GM23338 (cell line): ENCODE measurements at regions not wholly inside any gene's neighbourhood (a gene's known extent, or its start where the extent isn't known, plus 50 kb on each side); places are given as distances from the start of the nearest gene placed in this dataset.

Experiments
- ATAC-seq: fragments of 200-7000 bp; cut with Tn5 transposase; 3 replicates; pipeline ENCODE4 v1.9.1; 2020
- DNase-seq: peaks from one replicate; pipeline ENCODE4 v3.0.0-alpha.2; 2015; ENCODE audit warnings: low spot score
- H2AFZ ChIP-seq: fragments of 200-600 bp; sonication (generic); 2 replicates; pipeline ENCODE4 v1.8.0; 2016; ENCODE audit warnings: antibody characterized with exemption, mild to moderate bottlenecking, moderate library complexity
- H3F3A ChIP-seq: fragments of 200-600 bp; sonication (generic); replicated peaks from 2 replicates; pipeline ENCODE4 v1.8.0; 2017; ENCODE audit warnings: antibody characterized with exemption, mixed run types, low read depth
- H3K27ac ChIP-seq: fragments of 200-600 bp; sonication (generic); 2 replicates; pipeline ENCODE4 v1.6.1; 2016; ENCODE audit warnings: low read depth
- H3K27me3 ChIP-seq: fragments of 200-600 bp; sonication (generic); 2 replicates; pipeline ENCODE4 v1.8.0; 2016; ENCODE audit warnings: mild to moderate bottlenecking, mixed run types, moderate library complexity; ENCODE audit not compliant: insufficient read depth
- H3K36me3 ChIP-seq: fragments of 200-600 bp; sonication (generic); 2 replicates; pipeline ENCODE4 v1.8.0; 2016; ENCODE audit warnings: mild to moderate bottlenecking; ENCODE audit not compliant: insufficient read depth
- H3K4me1 ChIP-seq: fragments of 200-600 bp; sonication (generic); 2 replicates; pipeline ENCODE4 v1.8.0; 2016; ENCODE audit warnings: mild to moderate bottlenecking, moderate library complexity; ENCODE audit not compliant: insufficient read depth
- H3K4me2 ChIP-seq: fragments of 200-600 bp; sonication (generic); 2 replicates; pipeline ENCODE4 v1.7.1; 2017; ENCODE audit warnings: mixed run types
- H3K4me3 ChIP-seq: fragments of 200-600 bp; sonication (generic); 2 replicates; pipeline ENCODE4 v1.6.1; 2016; ENCODE audit warnings: mixed run types
- H3K79me2 ChIP-seq: fragments of 200-600 bp; sonication (generic); replicated peaks from 2 replicates; pipeline ENCODE4 v1.8.0; 2017; ENCODE audit warnings: mild to moderate bottlenecking; ENCODE audit not compliant: insufficient read depth
- H3K9me2 ChIP-seq: fragments of 200-600 bp; sonication (generic); 2 replicates; pipeline ENCODE4 v1.8.0; 2017; ENCODE audit not compliant: insufficient read depth
- H4K20me1 ChIP-seq: fragments of 200-600 bp; sonication (generic); replicated peaks from 2 replicates; pipeline ENCODE4 v1.8.0; 2017; ENCODE audit warnings: mild to moderate bottlenecking; ENCODE audit not compliant: insufficient read depth
- H3K27ac Mint-ChIP-seq: 2 replicates; pipeline ENCODE4 v1.8.0; 2020; ENCODE audit warnings: inconsistent platforms, mild to moderate bottlenecking, moderate library complexity, mixed read lengths
- H3K27me3 Mint-ChIP-seq: 3 replicates; pipeline ENCODE4 v1.8.0; 2022; ENCODE audit warnings: low read depth, mild to moderate bottlenecking, moderate library complexity, mixed read lengths, inconsistent platforms; ENCODE audit not compliant: insufficient read depth, poor library complexity
- H3K36me3 Mint-ChIP-seq: 3 replicates; pipeline ENCODE4 v1.8.0; 2021; ENCODE audit warnings: low read depth, mild to moderate bottlenecking, inconsistent platforms, moderate library complexity, mixed read lengths
- H3K4me1 Mint-ChIP-seq: 3 replicates; pipeline ENCODE4 v1.8.0; 2020; ENCODE audit warnings: mild to moderate bottlenecking, inconsistent platforms, mixed read lengths
- H3K4me3 Mint-ChIP-seq: 3 replicates; pipeline ENCODE4 v1.8.0; 2021; ENCODE audit warnings: moderate library complexity, mild to moderate bottlenecking, inconsistent platforms, mixed read lengths
- H3K9me3 Mint-ChIP-seq: 3 replicates; pipeline ENCODE4 v1.8.0; 2020; ENCODE audit warnings: moderate library complexity, mild to moderate bottlenecking, inconsistent platforms, mixed read lengths
- EZH2phosphoT487 ChIP-seq: fragments of 200-600 bp; sonication (generic); IDR thresholded peaks from one replicate; pipeline ENCODE4 v1.8.1; 2018; ENCODE audit warnings: antibody characterized with exemption; ENCODE audit not compliant: unreplicated experiment
- POLR2AphosphoS5 ChIP-seq: IDR thresholded peaks from 2 replicates; pipeline ENCODE4 v1.6.1; 2016; ENCODE audit warnings: antibody characterized with exemption, low read depth
- STAT1 ChIP-seq: IDR thresholded peaks from one replicate; pipeline ENCODE4 v1.6.1; 2016; ENCODE audit warnings: antibody characterized with exemption; ENCODE audit not compliant: unreplicated experiment
- ZNF462 ChIP-seq: fragments of 250-450 bp; sonication (Bioruptor Pico); IDR thresholded peaks from 2 replicates; pipeline ENCODE4 v1.5.0; 2020; ENCODE audit warnings: mild to moderate bottlenecking, moderate library complexity
- TF ChIP-seq, protein P1 (sequence below): IDR thresholded peaks from one replicate; pipeline ENCODE4 v1.6.1; 2018; ENCODE audit warnings: antibody characterized with exemption; ENCODE audit not compliant: unreplicated experiment

- H3F3A ChIP-seq, result no peaks in the 10 kb centered on the region
- no peak overlapping the region for H3K27ac ChIP-seq
- Mint-ChIP-seq H3K4me1 (peaks cover 2% of the 10 kb centered on the region; the same call in 2 of the 3 replicates), H3K9me3 (no peaks in the 10 kb centered on the region), H3K27ac (no peak overlapping the region), H3K36me3 (no peaks in the 10 kb centered on the region), H3K4me3 (no peak overlapping the region), H3K27me3 (no peaks in the 10 kb centered on the region)
- TF ChIP-seq, protein P1, sequence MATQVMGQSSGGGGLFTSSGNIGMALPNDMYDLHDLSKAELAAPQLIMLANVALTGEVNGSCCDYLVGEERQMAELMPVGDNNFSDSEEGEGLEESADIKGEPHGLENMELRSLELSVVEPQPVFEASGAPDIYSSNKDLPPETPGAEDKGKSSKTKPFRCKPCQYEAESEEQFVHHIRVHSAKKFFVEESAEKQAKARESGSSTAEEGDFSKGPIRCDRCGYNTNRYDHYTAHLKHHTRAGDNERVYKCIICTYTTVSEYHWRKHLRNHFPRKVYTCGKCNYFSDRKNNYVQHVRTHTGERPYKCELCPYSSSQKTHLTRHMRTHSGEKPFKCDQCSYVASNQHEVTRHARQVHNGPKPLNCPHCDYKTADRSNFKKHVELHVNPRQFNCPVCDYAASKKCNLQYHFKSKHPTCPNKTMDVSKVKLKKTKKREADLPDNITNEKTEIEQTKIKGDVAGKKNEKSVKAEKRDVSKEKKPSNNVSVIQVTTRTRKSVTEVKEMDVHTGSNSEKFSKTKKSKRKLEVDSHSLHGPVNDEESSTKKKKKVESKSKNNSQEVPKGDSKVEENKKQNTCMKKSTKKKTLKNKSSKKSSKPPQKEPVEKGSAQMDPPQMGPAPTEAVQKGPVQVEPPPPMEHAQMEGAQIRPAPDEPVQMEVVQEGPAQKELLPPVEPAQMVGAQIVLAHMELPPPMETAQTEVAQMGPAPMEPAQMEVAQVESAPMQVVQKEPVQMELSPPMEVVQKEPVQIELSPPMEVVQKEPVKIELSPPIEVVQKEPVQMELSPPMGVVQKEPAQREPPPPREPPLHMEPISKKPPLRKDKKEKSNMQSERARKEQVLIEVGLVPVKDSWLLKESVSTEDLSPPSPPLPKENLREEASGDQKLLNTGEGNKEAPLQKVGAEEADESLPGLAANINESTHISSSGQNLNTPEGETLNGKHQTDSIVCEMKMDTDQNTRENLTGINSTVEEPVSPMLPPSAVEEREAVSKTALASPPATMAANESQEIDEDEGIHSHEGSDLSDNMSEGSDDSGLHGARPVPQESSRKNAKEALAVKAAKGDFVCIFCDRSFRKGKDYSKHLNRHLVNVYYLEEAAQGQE, result no peak
- TF ChIP-seq POLR2AphosphoS5 (no peak), EZH2phosphoT487 (no peak), STAT1 (no peak), ZNF462 (CRISPR knock-in tag) (no peak)
- no peaks in the 10 kb centered on the region for H3K9me2 ChIP-seq
- no peak for ATAC-seq
- H3K4me3 ChIP-seq, result no peak overlapping the region
- H3K79me2 ChIP-seq, result no peaks in the 10 kb centered on the region
- no peaks in the 10 kb centered on the region for H4K20me1 ChIP-seq
- no peak overlapping the region for H3K4me2 ChIP-seq
- H2AFZ ChIP-seq, result no peak overlapping the region
- no peaks in the 10 kb centered on the region for H3K27me3 ChIP-seq
- no peaks in the 10 kb centered on the region for H3K36me3 ChIP-seq
- no peaks in the 10 kb centered on the region for H3K4me1 ChIP-seq
- no peak for DNase-seq
Observed at GRCh38 chr15:53840681-53841080, 81.2 kb upstream of the WDR72 start.
